Erythroblast (primary cell): ENCODE measurements at regions not wholly inside any gene's neighbourhood (a gene's known extent, or its start where the extent isn't known, plus 50 kb on each side); places are given as distances from the start of the nearest gene placed in this dataset.

Source experiments
- DNase-seq, 2 experiments: peaks; one replicate each; lab custom pipeline; 2025; lab: John Stamatoyannopoulos, UW
- GATA1 ChIP-seq: IDR thresholded peaks from 2 replicates; pipeline ENCODE4 v1.6.1; 2011; ENCODE audit warnings: low read depth, mild to moderate bottlenecking, control low read depth, low read length, moderate library complexity
- POLR2A ChIP-seq: IDR thresholded peaks from 2 replicates; pipeline ENCODE4 v1.6.1; 2011; ENCODE audit warnings: mild to moderate bottlenecking, low read length

- no peak for TF ChIP-seq POLR2A
- TF ChIP-seq GATA1 = no peak
- DNase-seq = no peak
Observed at GRCh38 chr2:181290182-181290581, 167.0 kb upstream of the ITGA4 start.

- DNase-seq = no peak
- TF ChIP-seq POLR2A (no peak), GATA1 (no peak)
Observed at GRCh38 chr2:181294979-181295378, 162.2 kb upstream of the ITGA4 start.

- peak; percentile 38 to 54 for DNase-seq
- TF ChIP-seq POLR2A = no peak
- no peak for TF ChIP-seq GATA1
Observed at GRCh38 chr2:181300600-181301291, 156.4 kb upstream of the ITGA4 start.

- TF ChIP-seq POLR2A = no peak
- TF ChIP-seq GATA1 = no peak
- peak; percentile 56 to 71 for DNase-seq
Observed at GRCh38 chr2:181304011-181304844, 153.0 kb upstream of the ITGA4 start.

GRCh38 chr2:181305301-181306123 lies 151.7 kb upstream of the ITGA4 start:
- DNase-seq = peak; percentile 75 to 92
- TF ChIP-seq POLR2A = peak; percentile 80
- no peak for TF ChIP-seq GATA1

- TF ChIP-seq GATA1 = no peak
- TF ChIP-seq POLR2A = no peak
Observed at GRCh38 chr2:181306785-181307184, 150.4 kb upstream of the ITGA4 start.

GRCh38 chr2:181307203-181307991 lies 149.8 kb upstream of the ITGA4 start:
- peak; percentile 9 to 29 for DNase-seq
- TF ChIP-seq POLR2A (no peak), GATA1 (no peak)

More at GRCh38 chr2:181306785-181307184, 150.4 kb upstream of the ITGA4 start:
- DNase-seq = peak; percentile 19 to 45

- DNase-seq = peak; percentile 45 to 47
- no peak for TF ChIP-seq GATA1
- TF ChIP-seq POLR2A = no peak
Observed at GRCh38 chr2:181308766-181309515, 148.2 kb upstream of the ITGA4 start.

- DNase-seq = peak; percentile 61 to 81
- TF ChIP-seq GATA1 (no peak), POLR2A (peak; percentile 50)
Observed at GRCh38 chr2:181309586-181309985, 147.6 kb upstream of the ITGA4 start.

GRCh38 chr2:181310967-181311366 lies 146.2 kb upstream of the ITGA4 start:
- TF ChIP-seq POLR2A (no peak), GATA1 (no peak)
- peak; percentile 20 to 28 for DNase-seq

GRCh38 chr2:181311837-181312236 lies 145.3 kb upstream of the ITGA4 start:
- TF ChIP-seq POLR2A = no peak
- TF ChIP-seq GATA1 = no peak
- DNase-seq = peak; percentile 63 to 80

- DNase-seq = no peak
Observed at GRCh38 chr2:181312515-181312927, 144.7 kb upstream of the ITGA4 start.

More at GRCh38 chr2:181312515-181312927, 144.7 kb upstream of the ITGA4 start:
- no peak for TF ChIP-seq GATA1
- no peak for TF ChIP-seq POLR2A
